Tibial artery (tissue), 4 donors: ENCODE measurements at regions not wholly inside any gene's neighbourhood (a gene's known extent, or its start where the extent isn't known, plus 50 kb on each side); places are given as distances from the start of the nearest gene placed in this dataset.

Source experiments
- DNase-seq, 2 donors: peaks; one replicate each; pipeline ENCODE4 v3.0.0-alpha.2; 2019
- H3K27ac ChIP-seq, 2 donors: fragments of 200-600 bp; sonication (generic) in 1 of 2; 1 replicate in 1 of 2; 2 replicates in 1 of 2; pipeline ENCODE4 v1.5.1; 2018 to 2019; ENCODE audit warnings: mild to moderate bottlenecking in 1 of 2
- H3K27me3 ChIP-seq, 2 donors: fragments of 200-600 bp; sonication (generic) in 1 of 2; one replicate each; pipeline versions ENCODE4 v1.5.1 to v1.6.0; 2016 to 2019
- H3K36me3 ChIP-seq, 3 donors: fragments of 200-600 bp; sonication (generic) in 2 of 3; one replicate each; pipeline ENCODE4 v1.5.1; 2016 to 2019; ENCODE audit warnings: mild to moderate bottlenecking in 2 of 3
- H3K4me1 ChIP-seq, 4 donors: fragments of 200-600 bp; sonication (generic) in 2 of 4; 1 replicate in 3 of 4; 2 replicates in 1 of 4; pipeline ENCODE4 v1.5.1; 2016 to 2019
- H3K4me3 ChIP-seq, 2 donors: fragments of 200-600 bp; sonication (generic) in 1 of 2; 1 replicate in 1 of 2; 2 replicates in 1 of 2; pipeline ENCODE4 v1.5.1; 2018 to 2019; ENCODE audit warnings: mild to moderate bottlenecking in 2 of 2
- H3K9me3 ChIP-seq, 3 donors: fragments of 200-600 bp; sonication (generic) in 1 of 3; one replicate each; pipeline ENCODE4 v1.5.1; 2016 to 2019
- CTCF ChIP-seq, 2 experiments: fragments of 200-600 bp in 1 of 2; fragments of 450-650 bp in 1 of 2; IDR thresholded peaks; one replicate each; pipeline ENCODE4 v1.5.1; 2017 to 2019; ENCODE audit warnings: antibody characterized with exemption in 2 of 2, mild to moderate bottlenecking in 1 of 2, moderate library complexity in 1 of 2
- intact Hi-C: fragments of 100-400 bp; cut with DNase I; formaldehyde crosslinking; loops from one replicate; pipeline ENCODE4 v1.15.0; 2023; ENCODE audit warnings: low total_unique reads

- TF ChIP-seq CTCF (IDR thresholded peaks at IDR 0.05): no peak
- intact Hi-C loops: no loop called here
Measured at GRCh38 chr16:85357323-85357722, 245.1 kb upstream of the CIBAR2 start.

DNA sequence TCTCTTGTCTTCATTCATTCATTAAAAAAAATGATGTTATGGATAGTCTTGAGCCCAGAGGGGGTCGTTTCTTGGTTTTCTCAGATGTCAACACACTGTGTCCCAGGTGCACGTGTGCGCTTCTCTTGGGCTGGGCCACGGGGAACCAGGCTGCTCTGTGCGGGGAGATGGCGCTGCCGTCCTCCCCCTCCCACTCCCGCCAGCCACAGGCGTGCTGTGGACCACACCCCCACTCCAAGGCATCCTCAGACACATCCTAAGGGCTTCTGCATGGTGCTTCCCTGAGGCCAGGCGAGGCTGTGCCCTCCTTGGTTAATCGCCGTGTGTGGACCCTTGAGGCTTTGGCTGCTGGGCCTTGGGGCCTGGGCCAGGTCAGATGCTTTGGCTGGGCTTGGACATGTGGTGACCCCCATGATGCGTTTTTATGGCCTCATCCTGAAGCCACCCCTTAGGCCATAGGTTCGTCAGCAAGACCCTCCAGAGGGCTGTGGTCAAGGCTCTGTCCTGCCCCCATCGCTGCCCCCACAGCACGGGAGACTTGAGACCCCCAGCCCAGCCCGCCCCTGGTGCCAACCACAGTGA, 245.7 kb upstream of the CIBAR2 start:
- peaks cover 0 to 10% (median 0%) of the 10 kb centered on the region in 4 donors for H3K4me1 ChIP-seq
- intact Hi-C loops: no loop called here
- no peak for TF ChIP-seq CTCF (IDR thresholded peaks at IDR 0.05)
- DNase-seq: no peak
- no peak overlapping the region for H3K4me3 ChIP-seq
- H3K36me3 ChIP-seq: no peaks in the 10 kb centered on the region
- H3K27me3 ChIP-seq: no peaks in the 10 kb centered on the region
- no peak overlapping the region for H3K27ac ChIP-seq
- no peaks in the 10 kb centered on the region for H3K9me3 ChIP-seq

More at GRCh38 chr16:85357323-85357722, 245.1 kb upstream of the CIBAR2 start:
- no peak overlapping the region for H3K4me3 ChIP-seq
- H3K27me3 ChIP-seq: no peaks in the 10 kb centered on the region
- no peak overlapping the region for H3K27ac ChIP-seq
- no peak for DNase-seq
- no peaks in the 10 kb centered on the region for H3K9me3 ChIP-seq
- peaks cover 0 to 10% (median 1%) of the 10 kb centered on the region in 4 donors for H3K4me1 ChIP-seq
- no peaks in the 10 kb centered on the region for H3K36me3 ChIP-seq

GRCh38 chr16:85358704-85359146, 246.5 kb upstream of the CIBAR2 start:
- Histone ChIP-seq H3K4me1 (peaks cover 0 to 10% (median 0%) of the 10 kb centered on the region in 4 donors), H3K27ac (no peak overlapping the region), H3K27me3 (no peaks in the 10 kb centered on the region), H3K9me3 (peaks cover 0 to under 1% (median 0%) of the 10 kb centered on the region in 3 donors), H3K36me3 (no peaks in the 10 kb centered on the region), H3K4me3 (no peak overlapping the region)
- intact Hi-C loops: no loop called here
- no peak for DNase-seq
- TF ChIP-seq CTCF (IDR thresholded peaks at IDR 0.05): no peak

- intact Hi-C loops: no loop called here
- Histone ChIP-seq H3K27ac (no peak overlapping the region), H3K36me3 (no peaks in the 10 kb centered on the region), H3K4me1 (peaks cover 0 to 10% (median 0%) of the 10 kb centered on the region in 4 donors), H3K9me3 (peaks cover 0 to 4% (median 0%) of the 10 kb centered on the region in 3 donors), H3K27me3 (no peaks in the 10 kb centered on the region), H3K4me3 (no peak overlapping the region)
- no peak for TF ChIP-seq CTCF (IDR thresholded peaks at IDR 0.05)
- DNase-seq: no peak
Measured at GRCh38 chr16:85359147-85359822, 247.0 kb upstream of the CIBAR2 start.

- no peak for DNase-seq
- Histone ChIP-seq H3K27me3 (no peaks in the 10 kb centered on the region), H3K4me1 (peaks cover 0 to under 1% (median 0%) of the 10 kb centered on the region in 4 donors), H3K27ac (no peak overlapping the region), H3K9me3 (peaks cover 0 to 4% (median 0%) of the 10 kb centered on the region in 3 donors), H3K4me3 (no peak overlapping the region), H3K36me3 (no peaks in the 10 kb centered on the region)
- TF ChIP-seq CTCF (IDR thresholded peaks at IDR 0.05): no peak
- intact Hi-C loops: no loop called here
Measured at GRCh38 chr16:85360323-85361277, 248.3 kb upstream of the CIBAR2 start.
